Mammary epithelial cell (primary cell): ENCODE measurements at regions not wholly inside any gene's neighbourhood (a gene's known extent, or its start where the extent isn't known, plus 50 kb on each side); places are given as distances from the start of the nearest gene placed in this dataset.

ENCODE experiments used
- EZH2 ChIP-seq: IDR thresholded peaks from 2 replicates; pipeline ENCODE4 v1.6.1; 2012; ENCODE audit warnings: low read length, inconsistent platforms, borderline replicate concordance
- TF ChIP-seq, protein P1 (sequence below), 2 donors: IDR thresholded peaks in 1 of 2; conservative IDR thresholded peaks in 1 of 2; 2 replicates each; pipeline ENCODE4 v1.5.1; 2011 to 2012; ENCODE audit warnings: inconsistent platforms in 2 of 2, low read length in 2 of 2, mild to moderate bottlenecking in 2 of 2, control low read depth in 1 of 2, low read depth in 1 of 2; ENCODE audit not compliant: insufficient read depth in 1 of 2; ENCODE audit errors: extremely low read depth in 1 of 2

DNA sequence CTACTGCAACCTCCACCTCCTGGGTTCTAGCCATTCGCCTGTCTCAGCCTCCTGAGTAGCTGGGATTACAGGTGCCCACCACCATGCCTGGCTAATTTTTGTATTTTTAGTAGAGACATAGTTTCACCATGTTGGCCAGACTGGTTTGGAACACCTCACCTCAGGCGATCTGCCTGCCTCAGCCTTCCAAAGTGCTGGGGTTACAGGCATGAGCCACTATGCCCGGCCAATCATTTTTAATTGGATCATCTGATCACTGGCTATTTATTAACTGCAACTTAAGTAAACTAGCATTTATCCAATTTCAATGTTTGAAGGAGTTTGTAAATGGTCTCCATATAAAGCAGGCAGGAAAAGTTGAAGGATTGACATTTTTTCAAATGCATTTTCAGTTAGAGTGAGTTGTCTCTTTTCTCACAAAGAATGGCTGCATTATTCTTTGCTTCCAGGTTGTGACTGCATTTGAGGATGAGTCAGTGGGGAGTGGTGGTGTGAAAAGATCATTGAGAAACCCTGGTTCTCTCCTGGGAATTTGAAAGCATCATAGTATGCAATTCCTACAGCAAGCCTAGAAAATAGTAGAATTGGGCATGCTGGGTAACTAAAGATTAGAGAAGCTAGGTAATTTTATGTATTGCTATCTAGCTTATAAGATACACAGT, 431.1 kb upstream of the ZEB2 start:
- TF ChIP-seq, protein P1, sequence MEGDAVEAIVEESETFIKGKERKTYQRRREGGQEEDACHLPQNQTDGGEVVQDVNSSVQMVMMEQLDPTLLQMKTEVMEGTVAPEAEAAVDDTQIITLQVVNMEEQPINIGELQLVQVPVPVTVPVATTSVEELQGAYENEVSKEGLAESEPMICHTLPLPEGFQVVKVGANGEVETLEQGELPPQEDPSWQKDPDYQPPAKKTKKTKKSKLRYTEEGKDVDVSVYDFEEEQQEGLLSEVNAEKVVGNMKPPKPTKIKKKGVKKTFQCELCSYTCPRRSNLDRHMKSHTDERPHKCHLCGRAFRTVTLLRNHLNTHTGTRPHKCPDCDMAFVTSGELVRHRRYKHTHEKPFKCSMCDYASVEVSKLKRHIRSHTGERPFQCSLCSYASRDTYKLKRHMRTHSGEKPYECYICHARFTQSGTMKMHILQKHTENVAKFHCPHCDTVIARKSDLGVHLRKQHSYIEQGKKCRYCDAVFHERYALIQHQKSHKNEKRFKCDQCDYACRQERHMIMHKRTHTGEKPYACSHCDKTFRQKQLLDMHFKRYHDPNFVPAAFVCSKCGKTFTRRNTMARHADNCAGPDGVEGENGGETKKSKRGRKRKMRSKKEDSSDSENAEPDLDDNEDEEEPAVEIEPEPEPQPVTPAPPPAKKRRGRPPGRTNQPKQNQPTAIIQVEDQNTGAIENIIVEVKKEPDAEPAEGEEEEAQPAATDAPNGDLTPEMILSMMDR (conservative IDR thresholded peaks at IDR 0.05 in 1 of 2, IDR thresholded peaks at IDR 0.05 in 1 of 2; ENCODE audit: extremely low read depth in 1 of 2, insufficient read depth in 1 of 2, low read depth in 1 of 2, low read length in 2 of 2), result no peak
- no peak for TF ChIP-seq EZH2
